ENCODE measurements at regions not wholly inside any gene's neighbourhood (a gene's known extent, or its start where the extent isn't known, plus 50 kb on each side); places are given as distances from the start of the nearest gene placed in this dataset.

GRCh38 chr22:47565607-47566006 lies 803.2 kb downstream of the TBC1D22A start:
- DNase-seq = no peak

- no peak for DNase-seq
Measured at GRCh38 chr22:47564651-47565434, 802.4 kb downstream of the TBC1D22A start.

- no peak for DNase-seq
Measured at GRCh38 chr22:47564158-47564450, 801.7 kb downstream of the TBC1D22A start.

DNA sequence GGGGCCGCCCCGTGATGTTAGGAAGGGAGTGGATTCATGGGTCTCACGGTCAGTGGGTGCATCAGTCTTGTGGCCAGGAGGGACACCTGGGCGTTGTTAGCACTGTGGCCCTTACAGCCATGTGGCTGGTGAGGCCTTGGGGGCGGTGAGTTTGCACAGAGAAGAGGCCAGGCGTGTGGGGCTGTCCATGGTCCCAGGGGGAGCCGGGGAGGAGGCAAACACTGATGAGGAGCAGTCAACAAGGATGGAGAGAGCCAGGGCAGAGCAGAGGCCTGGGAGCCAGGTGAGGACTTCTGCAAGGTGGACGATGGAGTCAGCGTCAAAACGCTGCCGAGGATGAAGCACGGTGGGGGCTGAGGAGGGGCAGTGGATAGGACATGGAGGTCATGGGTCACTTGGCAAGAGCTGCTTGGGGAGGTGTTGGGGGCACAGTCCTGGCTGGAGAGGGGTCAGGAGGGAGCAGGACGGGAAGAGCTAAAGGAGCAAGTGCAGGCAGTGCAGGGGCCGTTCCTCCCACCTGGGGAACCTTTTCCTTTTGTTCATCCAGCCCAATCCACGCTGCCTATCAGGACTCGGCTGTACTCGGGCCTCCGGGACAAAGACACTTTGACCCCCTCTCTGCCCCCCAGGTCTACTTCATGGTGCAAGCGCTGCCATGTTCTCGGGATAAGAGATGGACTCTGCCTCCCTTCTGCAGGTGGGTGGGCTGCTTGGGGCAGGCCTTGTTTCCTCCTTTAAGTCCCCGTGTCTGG lies 801.1 kb downstream of the TBC1D22A start:
- no peak for DNase-seq

DNA sequence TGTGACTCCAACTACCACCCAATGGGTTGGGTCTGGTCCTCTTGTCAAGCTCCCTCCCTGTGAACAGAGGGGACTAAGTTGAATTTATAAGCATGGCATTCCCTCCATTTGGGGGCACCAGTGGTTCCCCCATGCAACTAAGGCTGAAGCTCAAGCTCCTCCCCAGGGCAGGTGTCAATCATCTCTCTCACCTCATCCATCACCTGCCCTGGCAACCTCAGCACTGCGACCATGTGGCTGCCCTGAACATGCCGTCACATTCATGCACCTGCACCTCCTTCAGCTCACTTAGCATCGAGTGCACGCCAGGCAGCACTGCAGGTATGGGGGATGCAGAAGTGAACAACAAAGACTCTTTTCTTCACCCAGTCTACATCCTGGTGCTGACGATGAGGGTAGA lies 799.3 kb downstream of the TBC1D22A start:
- DNase-seq = no peak

GRCh38 chr22:47561115-47561675 lies 798.7 kb downstream of the TBC1D22A start:
- DNase-seq = no peak

- DNase-seq = no peak
Measured at GRCh38 chr22:47558828-47559700, 796.6 kb downstream of the TBC1D22A start.

DNA sequence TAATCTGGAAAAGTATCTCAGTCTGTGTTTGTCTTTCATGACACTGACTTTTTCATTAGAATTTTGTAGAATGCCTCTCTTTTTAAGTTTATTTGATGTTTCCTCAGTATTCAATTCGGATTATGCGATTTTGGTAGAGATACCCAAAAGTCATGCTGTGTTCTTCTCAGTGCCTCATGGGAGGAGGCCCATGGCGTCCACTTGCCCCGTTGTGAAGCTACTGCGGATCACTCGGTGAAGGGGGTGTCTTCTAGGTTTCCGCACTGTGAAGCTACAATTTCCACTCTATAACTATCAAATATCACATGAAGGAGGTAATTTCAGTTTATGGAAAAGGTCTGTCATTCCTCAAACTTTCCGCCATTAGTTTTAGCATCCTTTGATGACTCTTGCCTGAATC lies 794.0 kb downstream of the TBC1D22A start:
- no peak for DNase-seq

DNA sequence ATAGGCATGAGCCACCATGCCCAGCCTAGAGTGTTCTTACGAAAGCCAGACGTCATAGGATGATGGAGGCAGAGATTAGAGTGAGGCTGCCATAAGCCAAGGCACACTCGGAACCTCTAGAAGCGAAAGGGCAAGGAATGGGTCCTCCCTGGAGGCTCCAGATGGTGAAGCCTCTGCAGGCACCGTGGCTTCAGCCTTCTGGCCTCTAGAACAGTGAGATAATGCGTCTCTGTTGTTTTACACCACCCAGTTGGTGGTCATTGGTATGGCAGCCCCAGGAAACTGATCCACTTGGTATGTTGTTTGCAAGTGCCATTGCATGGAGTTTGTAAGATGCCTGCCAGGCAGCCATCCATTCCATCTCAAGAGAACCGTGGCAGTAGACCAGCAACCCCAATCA lies 791.0 kb downstream of the TBC1D22A start:
- no peak for DNase-seq

DNA sequence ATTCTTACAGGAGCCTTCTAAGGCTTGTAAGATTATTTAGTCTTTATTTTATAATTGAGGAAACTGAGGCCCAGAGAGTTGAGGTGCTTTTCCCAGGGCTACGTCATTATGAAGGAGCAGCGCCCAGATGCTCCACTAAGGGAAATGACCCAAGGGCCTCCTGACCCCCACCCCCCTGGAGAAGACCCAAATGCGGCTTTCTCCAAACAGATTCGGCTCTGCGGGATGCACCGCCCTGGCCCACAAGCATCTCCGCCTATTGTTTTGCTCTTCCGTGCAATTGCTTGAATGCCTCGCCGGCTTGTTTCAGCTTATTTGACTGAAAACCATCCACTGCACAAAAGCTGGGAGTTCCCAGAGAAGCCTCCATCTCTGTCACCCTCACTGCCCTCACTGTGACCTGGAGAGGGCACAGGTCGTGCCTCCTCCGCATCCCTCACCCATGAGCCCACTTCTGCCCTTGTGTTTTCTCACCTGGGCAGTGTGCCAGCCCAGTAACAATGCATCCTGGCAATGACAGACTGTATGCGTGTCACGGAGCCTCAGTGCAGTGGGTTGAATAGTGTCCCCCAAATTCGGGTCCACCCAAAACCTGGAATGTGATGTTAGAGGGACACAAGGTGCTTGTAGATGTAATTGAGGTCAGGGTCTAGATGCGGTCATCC lies 790.2 kb downstream of the TBC1D22A start:
- no peak for DNase-seq

- DNase-seq = no peak
Measured at GRCh38 chr22:47552024-47552423, 789.6 kb downstream of the TBC1D22A start.

GRCh38 chr22:47551431-47551775 lies 789.0 kb downstream of the TBC1D22A start:
- DNase-seq = no peak

DNA sequence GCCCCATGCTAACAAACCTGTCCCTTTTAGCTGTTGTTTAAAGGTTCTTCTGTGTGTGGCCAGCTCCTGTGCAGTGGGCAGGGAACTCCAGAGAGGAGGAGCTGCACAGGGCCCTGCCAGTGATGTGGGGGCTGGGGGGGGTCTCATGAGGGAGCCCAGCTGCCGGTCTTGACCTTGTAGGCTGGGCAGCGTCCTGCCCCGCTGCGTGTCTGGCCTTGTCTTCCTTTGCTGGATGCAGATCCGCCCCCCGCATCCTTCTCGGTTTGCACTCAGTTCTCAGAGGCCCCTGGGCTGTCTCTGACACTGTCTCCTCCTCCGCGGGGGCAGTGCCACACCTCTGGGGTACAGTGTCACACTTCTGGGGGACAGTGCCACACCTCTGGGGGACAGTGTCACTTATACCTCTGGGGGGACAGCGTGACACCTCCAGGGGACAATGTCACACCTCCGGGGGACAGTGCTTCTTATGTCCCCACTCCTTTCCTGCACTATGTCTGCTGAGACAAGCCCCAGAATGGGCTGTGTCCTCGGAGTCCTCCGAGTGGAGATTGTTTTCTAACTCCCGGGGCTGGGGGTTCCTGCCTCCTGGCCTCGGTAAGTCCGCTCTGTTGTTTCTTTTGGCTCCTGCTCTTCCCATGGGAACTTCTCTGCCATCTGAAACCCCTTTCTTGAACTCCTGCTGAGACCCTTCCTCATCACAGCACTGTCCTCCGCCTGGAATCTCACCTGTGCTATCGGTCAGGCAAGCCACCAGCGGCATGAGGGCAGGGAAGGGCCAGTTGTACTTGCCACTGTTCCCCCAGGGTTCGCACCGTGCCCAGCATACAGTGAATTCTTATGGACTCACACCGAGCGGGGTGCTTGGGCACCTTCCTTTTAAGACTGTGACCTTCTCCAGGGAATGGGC lies 788.3 kb downstream of the TBC1D22A start:
- no peak for DNase-seq

DNA sequence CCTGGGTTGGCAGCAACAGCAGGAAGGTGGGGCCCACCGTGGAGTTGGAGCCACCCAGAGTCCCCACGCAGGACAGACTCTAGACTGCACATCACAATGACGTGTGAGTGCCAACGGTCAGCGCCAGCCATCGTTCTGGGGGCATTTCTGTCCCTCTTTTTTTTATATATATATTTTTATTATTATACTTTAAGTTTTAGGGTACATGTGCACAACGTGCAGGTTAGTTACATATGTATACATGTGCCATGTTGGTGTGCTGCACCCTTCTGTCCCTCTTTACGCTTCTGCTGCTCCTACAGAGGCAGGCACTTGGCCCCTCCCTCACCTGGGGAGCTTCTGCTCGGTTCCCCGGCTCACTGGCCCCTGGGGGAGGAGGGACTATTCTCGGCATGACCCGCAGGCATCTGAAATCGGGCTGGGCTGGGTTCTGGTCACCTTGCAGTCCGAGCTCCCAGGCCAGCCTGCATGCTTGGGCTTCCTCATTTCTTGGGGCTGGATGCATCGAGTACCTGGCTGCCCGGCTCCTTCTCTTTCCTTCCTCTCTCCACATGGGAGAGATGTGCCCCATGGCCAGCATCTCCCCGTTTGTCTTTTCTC lies 787.4 kb downstream of the TBC1D22A start:
- DNase-seq = no peak

GRCh38 chr22:47548953-47549740 lies 786.7 kb downstream of the TBC1D22A start:
- no peak for DNase-seq

- DNase-seq = no peak
Measured at GRCh38 chr22:47547881-47548650, 785.6 kb downstream of the TBC1D22A start.

DNA sequence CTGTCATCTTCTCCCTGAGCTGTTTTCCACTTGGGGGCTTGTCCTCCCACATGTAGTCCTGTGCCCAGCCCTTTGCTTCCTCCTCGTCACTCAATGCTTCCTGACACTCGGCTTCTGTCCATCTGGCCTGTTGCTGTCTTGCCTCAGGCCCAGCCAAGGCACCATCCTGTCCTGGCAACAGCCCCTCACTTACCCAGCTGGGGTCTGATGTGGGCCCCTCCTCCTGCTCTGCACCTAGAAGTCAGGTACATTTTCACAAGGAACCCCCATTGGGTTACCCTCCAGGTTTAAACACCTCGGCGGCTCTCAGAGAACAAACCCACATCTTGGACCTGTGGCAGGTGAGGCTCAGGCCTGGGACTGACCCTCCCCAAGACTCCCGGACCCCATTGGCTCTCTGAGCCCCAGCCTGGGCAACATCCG lies 784.8 kb downstream of the TBC1D22A start:
- DNase-seq = no peak

DNA sequence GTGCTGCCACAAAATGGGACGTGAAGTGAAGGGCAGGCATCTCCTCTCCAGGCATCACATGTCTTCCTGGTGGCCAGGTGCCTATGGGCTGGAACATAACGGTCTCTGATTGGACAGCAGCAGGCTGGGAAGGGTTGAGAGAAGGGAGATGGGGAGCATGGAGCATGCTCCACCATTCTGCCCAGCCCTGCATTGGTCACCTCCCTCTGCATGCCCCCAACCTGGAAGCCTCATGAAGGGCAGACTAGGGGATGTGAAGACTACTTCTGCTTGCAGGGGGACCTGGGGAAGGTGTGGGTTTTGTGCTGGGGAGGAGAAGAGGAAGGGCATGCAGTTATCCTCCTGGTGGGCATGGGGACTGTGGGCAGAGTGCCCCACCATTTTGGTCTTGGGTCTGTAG lies 782.2 kb downstream of the TBC1D22A start:
- DNase-seq = no peak

GRCh38 chr22:47543447-47543846 lies 781.0 kb downstream of the TBC1D22A start:
- DNase-seq = no peak

GRCh38 chr22:47540011-47540410 lies 777.6 kb downstream of the TBC1D22A start:
- no peak for DNase-seq
